Hematopoietic multipotent progenitor cell treated with erythropoietin and hydrocortisone succinate and interleukin-3 and kit ligand, for 4 days (in vitro differentiated cells): ENCODE measurements at regions not wholly inside any gene's neighbourhood (a gene's known extent, or its start where the extent isn't known, plus 50 kb on each side); places are given as distances from the start of the nearest gene placed in this dataset.
A peak's percentile ranks its signal among the peaks of the same experiment; 100 is the strongest.
"Not testable (repeated sequence)": the region's sequence is repeated elsewhere in the genome, so short reads cannot be mapped to it uniquely, and the experiment has no call there.

Source experiments
- DNase-seq: peaks from one replicate; pipeline ENCODE4 v3.0.0-alpha.2; 2015

GRCh38 chr13:90732049-90732448 is 615.4 kb upstream of the MIR17HG start:
- DNase-seq, result peak; percentile 15

GRCh38 chr13:90734497-90734896 is 613.0 kb upstream of the MIR17HG start:
- DNase-seq, result not testable (repeated sequence)

- no peak for DNase-seq
Observed at GRCh38 chr13:90738881-90739280, 608.6 kb upstream of the MIR17HG start.

GRCh38 chr13:90740099-90740498 is 607.4 kb upstream of the MIR17HG start:
- DNase-seq, result no peak

GRCh38 chr13:90742381-90742780 is 605.1 kb upstream of the MIR17HG start:
- DNase-seq, result no peak

GRCh38 chr13:90746230-90746629 is 601.3 kb upstream of the MIR17HG start:
- no peak for DNase-seq

- DNase-seq, result no peak
Observed at GRCh38 chr13:90750021-90750420, 597.5 kb upstream of the MIR17HG start.

GRCh38 chr13:90751026-90751425 is 596.5 kb upstream of the MIR17HG start:
- peak; percentile 25 for DNase-seq

- no peak for DNase-seq
Observed at GRCh38 chr13:90752070-90752469, 595.4 kb upstream of the MIR17HG start.

- DNase-seq, result no peak
Observed at GRCh38 chr13:90757127-90757680, 590.3 kb upstream of the MIR17HG start.

- no peak for DNase-seq
Observed at GRCh38 chr13:90760639-90761038, 586.8 kb upstream of the MIR17HG start.

- DNase-seq, result no peak
Observed at GRCh38 chr13:90763476-90764150, 583.9 kb upstream of the MIR17HG start.

- no peak for DNase-seq
Observed at GRCh38 chr13:90766386-90766902, 581.0 kb upstream of the MIR17HG start.

GRCh38 chr13:90768116-90768515 is 579.4 kb upstream of the MIR17HG start:
- DNase-seq, result no peak

GRCh38 chr13:90769387-90769786 is 578.1 kb upstream of the MIR17HG start:
- DNase-seq, result no peak

GRCh38 chr13:90770334-90770733 is 577.2 kb upstream of the MIR17HG start:
- DNase-seq, result no peak

- DNase-seq, result no peak
Observed at GRCh38 chr13:90773681-90774080, 573.8 kb upstream of the MIR17HG start.

GRCh38 chr13:90776051-90776748 is 571.3 kb upstream of the MIR17HG start:
- no peak for DNase-seq

- no peak for DNase-seq
Observed at GRCh38 chr13:90783273-90783672, 564.2 kb upstream of the MIR17HG start.

GRCh38 chr13:90787007-90787406 is 560.5 kb upstream of the MIR17HG start:
- DNase-seq, result no peak

GRCh38 chr13:90792335-90792734 is 555.2 kb upstream of the MIR17HG start:
- no peak for DNase-seq

GRCh38 chr13:90793261-90793820 is 554.1 kb upstream of the MIR17HG start:
- DNase-seq, result no peak

GRCh38 chr13:90796474-90796873 is 551.0 kb upstream of the MIR17HG start:
- DNase-seq, result no peak

GRCh38 chr13:90797335-90797734 is 550.2 kb upstream of the MIR17HG start:
- no peak for DNase-seq
